ENCODE measurements at regions not wholly inside any gene's neighbourhood (a gene's known extent, or its start where the extent isn't known, plus 50 kb on each side); places are given as distances from the start of the nearest gene placed in this dataset.

DNA sequence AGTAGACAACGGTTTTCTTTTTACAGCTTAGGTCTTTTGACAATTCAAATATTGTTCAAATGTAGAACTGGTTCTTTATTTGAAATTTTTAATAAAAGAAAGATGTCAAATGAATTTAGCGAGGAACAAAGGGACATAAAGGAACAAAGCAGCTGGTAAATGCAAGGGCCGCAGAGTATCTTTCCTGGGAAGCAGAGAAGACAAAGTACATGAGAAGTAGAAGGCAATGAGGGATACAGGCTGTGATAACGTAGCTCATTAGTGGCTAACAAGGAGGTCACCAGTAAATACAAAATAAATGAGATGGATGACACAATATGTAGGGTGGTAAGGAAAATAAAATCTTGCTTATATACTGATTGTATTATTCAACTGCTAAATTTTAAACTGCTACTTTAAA is 762.8 kb downstream of the VGLL3 start:
- TF ChIP-seq, protein P1, sequence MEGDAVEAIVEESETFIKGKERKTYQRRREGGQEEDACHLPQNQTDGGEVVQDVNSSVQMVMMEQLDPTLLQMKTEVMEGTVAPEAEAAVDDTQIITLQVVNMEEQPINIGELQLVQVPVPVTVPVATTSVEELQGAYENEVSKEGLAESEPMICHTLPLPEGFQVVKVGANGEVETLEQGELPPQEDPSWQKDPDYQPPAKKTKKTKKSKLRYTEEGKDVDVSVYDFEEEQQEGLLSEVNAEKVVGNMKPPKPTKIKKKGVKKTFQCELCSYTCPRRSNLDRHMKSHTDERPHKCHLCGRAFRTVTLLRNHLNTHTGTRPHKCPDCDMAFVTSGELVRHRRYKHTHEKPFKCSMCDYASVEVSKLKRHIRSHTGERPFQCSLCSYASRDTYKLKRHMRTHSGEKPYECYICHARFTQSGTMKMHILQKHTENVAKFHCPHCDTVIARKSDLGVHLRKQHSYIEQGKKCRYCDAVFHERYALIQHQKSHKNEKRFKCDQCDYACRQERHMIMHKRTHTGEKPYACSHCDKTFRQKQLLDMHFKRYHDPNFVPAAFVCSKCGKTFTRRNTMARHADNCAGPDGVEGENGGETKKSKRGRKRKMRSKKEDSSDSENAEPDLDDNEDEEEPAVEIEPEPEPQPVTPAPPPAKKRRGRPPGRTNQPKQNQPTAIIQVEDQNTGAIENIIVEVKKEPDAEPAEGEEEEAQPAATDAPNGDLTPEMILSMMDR (IDR thresholded peaks at IDR 0.05; ENCODE audit: insufficient read depth, missing control alignments) = no peak
- no peak for FAIRE-seq
- no peak for DNase-seq (ENCODE audit: insufficient read length, low spot score)

DNA sequence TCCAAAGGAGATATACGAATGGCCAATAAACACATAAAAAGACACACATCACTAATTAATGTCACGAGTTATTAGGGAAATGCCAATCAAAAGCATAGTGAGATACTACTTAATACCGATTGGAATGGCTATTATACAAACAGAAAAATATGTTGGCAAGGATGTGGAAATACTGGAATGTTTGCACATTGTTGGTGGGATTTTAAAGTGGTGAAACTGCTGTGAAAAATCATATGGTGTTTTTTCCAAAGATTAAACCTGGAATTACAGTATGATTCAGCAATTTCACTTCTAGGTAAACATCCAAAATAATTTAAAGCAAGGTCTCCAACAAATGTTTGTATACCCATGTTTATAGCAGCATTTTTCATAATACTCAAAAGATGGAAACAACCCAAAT is 765.5 kb downstream of the VGLL3 start:
- FAIRE-seq (no peak), DNase-seq (ENCODE audit: insufficient read length, low spot score) (no peak)
- TF ChIP-seq, protein P1 (IDR thresholded peaks at IDR 0.05; ENCODE audit: insufficient read depth, missing control alignments) = no peak

DNA sequence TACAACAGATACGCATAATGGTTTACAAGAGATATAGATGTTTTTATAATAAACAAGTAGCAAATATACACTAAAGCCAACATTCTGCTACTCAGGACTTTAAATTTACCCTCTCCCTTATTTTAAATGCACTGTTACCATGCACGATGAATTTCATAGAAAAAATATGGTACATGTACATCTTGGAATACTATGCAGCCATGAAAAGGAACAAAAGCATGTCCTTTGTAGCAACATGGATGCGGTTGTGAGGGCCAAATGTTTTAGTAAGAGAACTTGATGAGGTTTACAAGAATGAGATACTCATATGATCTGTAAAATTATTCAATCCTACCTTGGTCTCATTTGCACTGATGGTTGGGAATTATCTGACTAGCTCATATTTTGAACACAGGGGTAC is 769.3 kb downstream of the VGLL3 start:
- FAIRE-seq (no peak), DNase-seq (ENCODE audit: insufficient read length, low spot score) (no peak)
- TF ChIP-seq, protein P1 (IDR thresholded peaks at IDR 0.05; ENCODE audit: insufficient read depth, missing control alignments) = no peak

DNA sequence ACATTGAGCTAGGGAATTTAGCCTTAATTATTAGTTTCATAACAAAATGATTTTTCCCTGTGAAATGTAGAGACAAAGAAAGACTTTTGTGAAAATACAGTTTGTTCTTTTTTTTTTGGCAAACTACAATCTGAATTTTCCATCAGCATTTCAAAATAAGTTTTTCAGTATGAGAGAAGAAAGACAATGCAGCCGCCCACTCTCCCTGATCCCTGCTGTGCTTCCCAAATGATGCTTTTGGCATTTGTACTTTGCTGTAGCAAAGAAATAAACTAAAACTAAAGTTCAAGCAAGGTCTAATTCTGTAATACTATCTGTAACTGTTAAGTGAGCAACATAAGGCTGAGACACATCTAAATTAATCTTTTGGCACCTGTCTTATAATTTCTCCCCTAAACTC is 782.2 kb downstream of the VGLL3 start:
- TF ChIP-seq, protein P1 (IDR thresholded peaks at IDR 0.05; ENCODE audit: insufficient read depth, missing control alignments) = no peak
- FAIRE-seq (no peak), DNase-seq (ENCODE audit: insufficient read length, low spot score) (no peak)

DNA sequence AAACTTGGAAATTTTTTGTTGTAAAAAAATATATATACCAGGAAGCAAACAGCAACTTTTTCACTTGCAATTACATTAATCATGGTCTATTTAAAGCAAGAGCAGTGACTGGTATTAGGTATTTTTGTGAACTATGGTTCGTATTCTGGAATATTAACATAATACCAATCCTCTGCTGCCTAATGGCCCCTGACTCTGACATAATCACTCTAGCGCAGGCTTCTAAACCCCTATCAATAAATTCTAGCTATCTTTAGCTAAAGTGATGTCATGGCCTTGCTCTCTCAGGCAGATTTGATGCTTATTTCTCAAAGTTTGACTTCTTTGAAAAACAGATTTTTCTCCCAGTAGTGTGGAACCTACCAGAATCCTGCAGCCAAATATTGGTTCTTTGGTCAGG is 808.3 kb downstream of the VGLL3 start:
- TF ChIP-seq, protein P1 (IDR thresholded peaks at IDR 0.05; ENCODE audit: insufficient read depth, missing control alignments) = no peak
- FAIRE-seq (no peak), DNase-seq (ENCODE audit: insufficient read length, low spot score) (no peak)

DNA sequence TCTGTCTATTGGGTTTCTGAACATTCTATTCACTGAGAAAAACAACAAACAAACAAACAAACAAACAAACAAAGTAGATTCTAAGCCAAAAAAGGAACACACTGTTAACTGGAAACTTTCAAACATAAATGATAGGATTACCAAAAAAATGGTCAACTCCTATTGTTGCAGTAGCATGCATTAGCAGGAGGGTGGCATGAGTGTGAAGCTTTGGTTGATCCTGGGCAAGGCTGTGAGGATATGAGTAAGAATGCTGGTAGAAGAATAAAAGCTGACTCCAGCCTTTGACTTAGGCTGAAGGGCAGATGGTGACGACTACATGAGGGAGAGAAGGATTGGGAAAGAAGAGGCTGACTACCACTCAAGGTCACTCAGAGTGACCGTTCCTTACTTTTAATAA is 810.3 kb downstream of the VGLL3 start:
- no peak for FAIRE-seq
- TF ChIP-seq, protein P1 (IDR thresholded peaks at IDR 0.05; ENCODE audit: insufficient read depth, missing control alignments) = peak; percentile 47

DNA sequence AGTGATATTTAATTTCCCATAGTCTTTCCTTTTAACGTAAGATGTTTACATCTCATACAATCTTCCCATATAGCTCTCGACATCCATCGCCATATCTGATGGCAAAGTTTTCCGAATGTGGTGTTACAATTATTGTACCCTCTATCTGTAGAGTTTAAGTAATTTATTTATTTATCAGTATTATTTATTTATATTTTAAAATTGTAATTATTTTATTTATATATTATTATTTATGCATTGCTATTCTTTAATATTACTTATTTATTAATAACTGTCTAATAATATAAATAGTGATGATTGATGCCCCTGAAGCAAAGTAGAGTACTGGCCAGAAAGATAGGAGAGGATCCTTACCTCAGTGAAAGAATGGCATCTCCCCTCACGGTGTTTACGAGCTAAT is 812.9 kb downstream of the VGLL3 start:
- FAIRE-seq = no peak
- TF ChIP-seq, protein P1 (IDR thresholded peaks at IDR 0.05; ENCODE audit: insufficient read depth, missing control alignments) = no peak
- no peak for DNase-seq (ENCODE audit: insufficient read length, low spot score)

More for the DNA sequence above, 810.3 kb downstream of the VGLL3 start:
- DNase-seq (ENCODE audit: insufficient read length, low spot score) = no peak
